Keratinocyte (primary cell): ENCODE measurements at regions not wholly inside any gene's neighbourhood (a gene's known extent, or its start where the extent isn't known, plus 50 kb on each side); places are given as distances from the start of the nearest gene placed in this dataset.

ENCODE experiments used
- EZH2 ChIP-seq: IDR thresholded peaks from one replicate; pipeline ENCODE4 v1.6.1; 2012; ENCODE audit warnings: inconsistent platforms, mild to moderate bottlenecking, low read length, moderate library complexity
- TF ChIP-seq, protein P1 (sequence below), 3 experiments: IDR thresholded peaks in 1 of 3; conservative IDR thresholded peaks in 1 of 3; optimal IDR thresholded peaks in 1 of 3; 2 replicates in 2 of 3; 3 replicates in 1 of 3; pipeline versions ENCODE3 to v1.5.1; 2011; ENCODE audit warnings: low read length in 3 of 3, mild to moderate bottlenecking in 3 of 3, moderate library complexity in 2 of 3, control low read depth in 1 of 3, inconsistent platforms in 1 of 3; ENCODE audit not compliant: insufficient read depth in 2 of 3; ENCODE audit errors: extremely low read depth in 1 of 3

DNA sequence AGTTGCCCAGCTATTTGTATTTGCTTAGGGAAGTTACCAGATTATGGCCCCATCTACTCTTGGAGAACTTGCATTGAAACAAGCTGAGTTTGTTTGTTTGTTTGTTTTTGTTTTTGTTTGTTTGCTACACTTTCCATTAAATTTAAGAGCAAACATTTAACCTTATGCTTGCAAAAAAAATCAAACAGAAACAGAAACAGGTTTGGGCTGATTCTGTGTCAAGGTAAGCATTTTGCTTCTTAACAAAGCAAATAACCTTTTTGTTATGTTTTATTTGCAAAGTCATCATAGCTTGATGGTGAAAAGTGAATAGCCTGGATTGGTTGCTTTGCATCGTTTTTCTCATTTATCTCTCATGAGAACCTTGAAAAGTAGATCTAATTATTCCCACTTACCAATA is 531.8 kb downstream of the EFNB2 start:
- TF ChIP-seq, protein P1, sequence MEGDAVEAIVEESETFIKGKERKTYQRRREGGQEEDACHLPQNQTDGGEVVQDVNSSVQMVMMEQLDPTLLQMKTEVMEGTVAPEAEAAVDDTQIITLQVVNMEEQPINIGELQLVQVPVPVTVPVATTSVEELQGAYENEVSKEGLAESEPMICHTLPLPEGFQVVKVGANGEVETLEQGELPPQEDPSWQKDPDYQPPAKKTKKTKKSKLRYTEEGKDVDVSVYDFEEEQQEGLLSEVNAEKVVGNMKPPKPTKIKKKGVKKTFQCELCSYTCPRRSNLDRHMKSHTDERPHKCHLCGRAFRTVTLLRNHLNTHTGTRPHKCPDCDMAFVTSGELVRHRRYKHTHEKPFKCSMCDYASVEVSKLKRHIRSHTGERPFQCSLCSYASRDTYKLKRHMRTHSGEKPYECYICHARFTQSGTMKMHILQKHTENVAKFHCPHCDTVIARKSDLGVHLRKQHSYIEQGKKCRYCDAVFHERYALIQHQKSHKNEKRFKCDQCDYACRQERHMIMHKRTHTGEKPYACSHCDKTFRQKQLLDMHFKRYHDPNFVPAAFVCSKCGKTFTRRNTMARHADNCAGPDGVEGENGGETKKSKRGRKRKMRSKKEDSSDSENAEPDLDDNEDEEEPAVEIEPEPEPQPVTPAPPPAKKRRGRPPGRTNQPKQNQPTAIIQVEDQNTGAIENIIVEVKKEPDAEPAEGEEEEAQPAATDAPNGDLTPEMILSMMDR (optimal IDR thresholded peaks at IDR 0.05 in 1 of 3, IDR thresholded peaks at IDR 0.05 in 1 of 3, conservative IDR thresholded peaks at IDR 0.05 in 1 of 3; ENCODE audit: extremely low read depth in 1 of 3, insufficient read depth in 2 of 3, low read length in 3 of 3), result no peak
- no peak for TF ChIP-seq EZH2
